Upper lobe of left lung (tissue), 6 donors: ENCODE measurements at regions not wholly inside any gene's neighbourhood (a gene's known extent, or its start where the extent isn't known, plus 50 kb on each side); places are given as distances from the start of the nearest gene placed in this dataset.

ENCODE experiments used
- ATAC-seq, 2 donors: fragments of 200-7000 bp; cut with Tn5 transposase; one replicate each; pipeline ENCODE4 v1.9.1; 2022; ENCODE audit warnings: mild to moderate bottlenecking in 2 of 2, moderate library complexity in 2 of 2; ENCODE audit not compliant: low FRiP score in 2 of 2
- DNase-seq, 2 donors: peaks; one replicate each; pipeline ENCODE4 v3.0.0-alpha.2; 2019 to 2020
- H3K27ac ChIP-seq, 4 donors: fragments of 200-600 bp; sonication (generic); one replicate each; pipeline ENCODE4 v1.5.1; 2016 to 2019
- H3K27me3 ChIP-seq, 4 donors: fragments of 200-600 bp; sonication (generic); one replicate each; pipeline ENCODE4 v1.5.1; 2017 to 2019
- H3K36me3 ChIP-seq, 4 donors: fragments of 200-600 bp; sonication (generic); one replicate each; pipeline ENCODE4 v1.5.1; 2016 to 2019
- H3K4me1 ChIP-seq, 4 donors: fragments of 200-600 bp; sonication (generic); one replicate each; pipeline ENCODE4 v1.5.1; 2018 to 2019
- H3K4me3 ChIP-seq, 4 donors: fragments of 200-600 bp; sonication (generic); one replicate each; pipeline ENCODE4 v1.5.1; 2017 to 2019; ENCODE audit warnings: mild to moderate bottlenecking in 2 of 4, moderate library complexity in 1 of 4
- H3K9me3 ChIP-seq, 4 donors: fragments of 200-600 bp; sonication (generic); one replicate each; pipeline ENCODE4 v1.5.1; 2018 to 2019
- CTCF ChIP-seq, 6 experiments: fragments of 450-650 bp in 4 of 6; fragments of 200-600 bp in 2 of 6; sonication (generic) in 2 of 6; IDR thresholded peaks; one replicate each; pipeline ENCODE4 v1.5.1; 2016 to 2019; ENCODE audit warnings: antibody characterized with exemption in 6 of 6
- EP300 ChIP-seq, 4 donors: sonication (generic); formaldehyde crosslinking; IDR thresholded peaks; one replicate each; pipeline ENCODE4 v1.5.1; 2017; ENCODE audit warnings: antibody characterized with exemption in 4 of 4, control low read depth in 2 of 4
- POLR2A ChIP-seq, 4 donors: fragments of 450-650 bp; IDR thresholded peaks; one replicate each; pipeline ENCODE4 v1.5.1; 2016 to 2017; ENCODE audit warnings: antibody characterized with exemption in 4 of 4, mild to moderate bottlenecking in 2 of 4
- POLR2AphosphoS5 ChIP-seq, 2 donors: sonication (generic); formaldehyde crosslinking; IDR thresholded peaks; one replicate each; pipeline ENCODE4 v1.5.1; 2017; ENCODE audit warnings: antibody characterized with exemption in 2 of 2
- WGBS, 2 donors: methylation state at CpG; one replicate each; pipeline ENCODE4 v1.1.5; 2017 to 2018; 5-methylcytosine and 5-hydroxymethylcytosine counted together
- donor health status: DM: no; HTN: no; CAD: no; lungs with moderate emphysema.
- donor health status: DM: no; HTN: yes; CAD: no; lungs with severe emphysema.

DNA sequence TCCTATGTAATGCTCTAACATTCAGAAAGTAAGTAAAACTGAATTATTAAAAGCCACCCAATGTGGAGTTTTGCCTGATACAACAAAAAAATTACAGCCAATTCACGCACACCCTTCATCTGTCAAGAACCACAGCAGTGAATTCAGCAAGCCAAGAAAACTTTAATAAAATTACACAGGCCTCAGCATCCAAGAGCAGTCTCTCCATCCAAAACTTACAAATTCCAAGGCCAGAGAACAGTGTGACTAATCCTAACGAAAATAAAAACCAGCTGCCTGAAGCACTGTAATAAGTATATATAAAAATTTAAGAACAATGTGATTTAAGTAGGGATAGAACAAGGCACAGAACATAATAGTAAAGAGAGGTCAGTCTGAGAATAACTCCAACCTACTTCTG is 54.2 kb downstream of the SIX6 start:
- WGBS, 2 donors, result 20 to 59% methylated on average over 2 of the region's 2 CpGs
- Histone ChIP-seq H3K4me1 (peaks cover 0 to 3% (median 0%) of the 10 kb centered on the region in 4 donors), H3K27me3 (no peaks in the 10 kb centered on the region), H3K36me3 (no peaks in the 10 kb centered on the region), H3K27ac (no peak overlapping the region), H3K4me3 (no peak overlapping the region), H3K9me3 (no peaks in the 10 kb centered on the region)
- no peak for DNase-seq
- peak in 1 of 2 donors; percentile 74 for ATAC-seq
- no peak for TF ChIP-seq EP300 (IDR thresholded peaks at IDR 0.05)
- TF ChIP-seq POLR2A (IDR thresholded peaks at IDR 0.05), result no peak
- no peak for TF ChIP-seq CTCF (IDR thresholded peaks at IDR 0.05)
- no peak for TF ChIP-seq POLR2AphosphoS5 (IDR thresholded peaks at IDR 0.05)

DNA sequence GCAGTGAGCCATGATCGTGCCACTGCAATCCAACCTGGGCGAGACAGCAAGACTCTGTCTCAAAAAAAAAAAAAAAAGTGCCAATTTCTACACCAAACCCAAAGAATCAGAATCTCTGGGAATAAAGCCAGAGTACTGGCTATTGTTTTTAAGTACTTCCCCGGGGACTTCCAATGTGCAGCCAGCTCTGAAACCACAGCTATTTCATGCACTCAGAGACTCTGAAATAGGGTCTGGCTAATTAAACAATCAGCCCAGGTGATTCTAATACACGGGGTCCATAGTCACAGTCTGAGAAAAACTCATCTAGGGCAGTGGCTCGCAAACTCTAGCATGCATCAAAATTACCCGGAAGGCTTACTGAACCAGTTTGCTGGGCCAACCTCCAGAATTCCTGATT is 56.3 kb downstream of the SIX6 start:
- ATAC-seq (no peak), DNase-seq (no peak)
- TF ChIP-seq POLR2AphosphoS5 (IDR thresholded peaks at IDR 0.05), result no peak
- TF ChIP-seq POLR2A (IDR thresholded peaks at IDR 0.05), result no peak
- no peak for TF ChIP-seq EP300 (IDR thresholded peaks at IDR 0.05)
- TF ChIP-seq CTCF (IDR thresholded peaks at IDR 0.05), result no peak
- no peaks in the 10 kb centered on the region for H3K9me3 ChIP-seq
- H3K4me1 ChIP-seq, result peaks cover 0 to 3% (median 0%) of the 10 kb centered on the region in 4 donors
- H3K27ac ChIP-seq, result no peak overlapping the region
- H3K36me3 ChIP-seq, result no peaks in the 10 kb centered on the region
- 55 to 66% methylated on average over 6 of the region's 6 CpGs for WGBS, 2 donors
- H3K27me3 ChIP-seq, result no peaks in the 10 kb centered on the region
- H3K4me3 ChIP-seq, result no peak overlapping the region

DNA sequence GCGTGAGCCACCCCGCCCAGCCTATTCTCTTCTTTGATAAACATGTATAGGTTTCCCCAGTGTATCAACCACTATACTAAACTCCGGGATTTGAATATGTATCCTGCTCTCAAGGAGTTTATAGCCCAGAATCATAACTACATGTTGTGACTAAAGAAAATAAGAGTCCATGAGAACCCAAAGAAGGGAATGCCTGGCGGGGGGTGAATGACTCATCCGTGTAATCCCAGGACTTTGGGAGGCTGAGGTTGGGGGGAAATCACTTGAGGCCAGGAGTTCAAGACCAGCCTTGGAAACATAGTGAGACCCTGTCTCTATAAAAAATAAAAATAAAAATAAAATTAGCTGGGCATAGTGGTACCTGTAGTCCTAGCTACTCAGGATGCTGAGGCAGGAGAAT is 57.2 kb downstream of the SIX6 start:
- WGBS, 2 donors, result 89 to 91% methylated on average over 5 of the region's 5 CpGs
- Histone ChIP-seq H3K27me3 (no peaks in the 10 kb centered on the region), H3K27ac (no peak overlapping the region), H3K36me3 (no peaks in the 10 kb centered on the region), H3K9me3 (no peaks in the 10 kb centered on the region), H3K4me3 (no peak overlapping the region), H3K4me1 (peaks cover 0 to 3% (median 0%) of the 10 kb centered on the region in 4 donors)
- ATAC-seq (no peak), DNase-seq (no peak)
- TF ChIP-seq EP300 (IDR thresholded peaks at IDR 0.05) (no peak), CTCF (IDR thresholded peaks at IDR 0.05) (no peak), POLR2A (IDR thresholded peaks at IDR 0.05) (no peak), POLR2AphosphoS5 (IDR thresholded peaks at IDR 0.05) (no peak)

DNA sequence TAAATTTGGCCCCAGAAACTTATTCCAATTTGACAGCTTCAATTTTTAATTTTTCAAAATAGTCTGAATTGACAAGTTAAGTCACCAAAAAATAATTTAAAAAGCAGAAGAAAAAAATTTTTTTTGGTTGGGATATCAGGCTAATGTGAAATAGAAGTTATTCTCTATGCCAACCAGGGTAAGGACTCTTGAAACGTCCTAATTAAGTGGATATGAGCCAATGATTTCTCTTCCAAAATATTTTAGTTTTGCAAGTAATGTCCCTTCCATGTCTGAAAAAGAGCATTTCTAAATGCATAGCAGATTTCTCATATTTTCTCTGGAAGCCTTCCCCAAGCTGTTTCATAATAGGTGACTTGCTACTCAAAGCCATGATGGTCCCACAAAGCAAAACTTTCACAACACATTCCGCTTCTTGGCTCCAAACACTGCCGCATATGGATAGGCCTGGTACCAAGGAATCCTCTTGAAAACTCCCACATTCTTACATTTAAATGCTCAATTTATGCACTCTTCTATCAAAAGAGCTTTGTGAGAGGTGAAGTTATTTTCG is 65.1 kb downstream of the SIX6 start:
- DNase-seq (no peak), ATAC-seq (no peak)
- H3K4me3 ChIP-seq, result no peak overlapping the region
- H3K36me3 ChIP-seq, result no peaks in the 10 kb centered on the region
- 66 to 73% methylated on average over 4 of the region's 4 CpGs for WGBS, 2 donors
- H3K27me3 ChIP-seq, result no peaks in the 10 kb centered on the region
- no peak for TF ChIP-seq POLR2A (IDR thresholded peaks at IDR 0.05)
- TF ChIP-seq CTCF (IDR thresholded peaks at IDR 0.05), result no peak
- TF ChIP-seq EP300 (IDR thresholded peaks at IDR 0.05), result no peak
- no peak for TF ChIP-seq POLR2AphosphoS5 (IDR thresholded peaks at IDR 0.05)
- H3K9me3 ChIP-seq, result no peaks in the 10 kb centered on the region
- H3K27ac ChIP-seq, result no peak overlapping the region
- no peaks in the 10 kb centered on the region for H3K4me1 ChIP-seq

DNA sequence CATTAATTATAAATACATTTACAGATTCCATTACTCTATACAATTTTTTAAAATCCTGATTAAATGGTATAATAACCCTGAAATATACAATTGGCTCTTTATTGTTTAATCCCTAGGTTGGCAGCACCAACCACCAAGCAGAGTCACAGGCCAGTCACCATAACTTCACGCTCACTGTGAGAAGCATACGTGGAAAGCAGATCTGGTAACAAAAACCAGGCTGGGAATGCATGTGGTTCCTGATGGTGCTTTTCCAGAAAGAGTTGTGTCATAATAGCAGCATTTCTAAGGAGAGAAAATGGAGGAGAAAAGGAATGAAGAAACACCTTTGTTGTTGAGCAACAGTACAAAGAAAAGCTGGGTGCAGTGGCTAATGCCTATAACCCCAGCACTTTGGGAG is 66.1 kb downstream of the SIX6 start:
- Histone ChIP-seq H3K36me3 (no peaks in the 10 kb centered on the region), H3K4me1 (no peaks in the 10 kb centered on the region), H3K27ac (no peak overlapping the region), H3K27me3 (no peaks in the 10 kb centered on the region), H3K4me3 (no peak overlapping the region), H3K9me3 (no peaks in the 10 kb centered on the region)
- ATAC-seq, result no peak
- TF ChIP-seq POLR2A (IDR thresholded peaks at IDR 0.05) (no peak), POLR2AphosphoS5 (IDR thresholded peaks at IDR 0.05) (no peak), EP300 (IDR thresholded peaks at IDR 0.05) (no peak), CTCF (IDR thresholded peaks at IDR 0.05) (no peak)
- no peak for DNase-seq
- 74 to 94% methylated on average over 2 of the region's 2 CpGs for WGBS, 2 donors
